NCI-H69 (cell line): ENCODE measurements at regions not wholly inside any gene's neighbourhood (a gene's known extent, or its start where the extent isn't known, plus 50 kb on each side); places are given as distances from the start of the nearest gene placed in this dataset.

Experiments
- DNase-seq: peaks from one replicate; lab custom pipeline; 2025; lab: John Stamatoyannopoulos, UW

DNA sequence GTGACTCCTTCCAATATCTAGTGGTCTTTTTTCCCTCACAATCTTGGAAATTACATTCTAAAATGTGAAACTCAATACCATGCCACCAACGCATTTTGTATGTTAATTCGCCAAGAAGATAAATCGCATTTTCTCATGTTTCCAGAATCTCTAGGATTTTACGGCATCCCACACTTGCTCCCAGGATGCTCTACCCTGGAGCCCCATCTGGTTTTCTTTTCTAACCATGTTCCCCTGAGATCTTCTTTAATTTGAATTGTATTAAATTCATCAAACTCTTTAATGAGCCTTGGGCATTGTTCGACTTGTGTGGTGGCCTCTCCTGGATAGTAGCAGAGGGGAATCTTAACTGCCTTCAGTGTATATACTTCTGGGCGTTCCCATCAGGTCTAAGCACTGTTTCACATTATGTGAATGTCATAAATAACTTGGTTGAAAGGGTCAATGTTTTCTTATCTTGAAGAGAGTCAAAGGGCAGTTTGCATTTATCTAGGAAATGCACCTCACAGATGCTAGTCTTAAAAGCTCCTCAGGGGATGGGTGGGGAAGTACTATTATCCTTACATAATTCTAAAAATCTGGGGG lies 169.1 kb upstream of the MEOX2 start:
- DNase-seq, result peak; percentile 35

GRCh38 chr7:15854841-15855524 lies 168.5 kb upstream of the MEOX2 start:
- DNase-seq, result no peak

DNA sequence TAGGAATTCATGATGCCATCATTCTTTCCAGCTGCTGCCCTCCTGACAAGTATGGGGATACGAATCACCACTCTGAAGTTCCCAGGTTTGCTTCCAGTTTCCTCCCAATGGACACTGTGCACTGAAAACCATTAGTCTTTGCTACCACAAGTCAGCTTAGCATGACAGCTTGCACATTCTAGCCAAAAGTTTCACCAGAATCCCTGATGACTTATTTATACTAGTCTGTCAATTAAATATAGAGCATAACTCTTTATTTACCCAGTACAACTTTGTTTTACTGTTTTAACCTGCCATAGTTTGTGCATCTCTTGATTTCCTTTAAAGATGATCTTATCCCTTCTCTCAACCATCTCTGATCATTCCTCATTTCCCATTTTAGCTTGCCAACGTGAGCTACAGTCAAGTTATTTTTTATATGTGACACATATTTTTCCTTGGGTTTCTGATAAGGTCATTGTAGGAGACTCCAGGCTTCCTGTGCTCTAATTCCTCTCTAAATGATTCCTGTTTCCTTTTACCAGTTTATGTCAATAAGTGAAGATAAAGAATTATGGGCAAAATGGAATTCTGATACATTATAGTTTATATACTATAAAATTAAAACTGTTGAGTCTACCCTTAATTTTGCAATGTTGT lies 167.5 kb upstream of the MEOX2 start:
- no peak for DNase-seq

DNA sequence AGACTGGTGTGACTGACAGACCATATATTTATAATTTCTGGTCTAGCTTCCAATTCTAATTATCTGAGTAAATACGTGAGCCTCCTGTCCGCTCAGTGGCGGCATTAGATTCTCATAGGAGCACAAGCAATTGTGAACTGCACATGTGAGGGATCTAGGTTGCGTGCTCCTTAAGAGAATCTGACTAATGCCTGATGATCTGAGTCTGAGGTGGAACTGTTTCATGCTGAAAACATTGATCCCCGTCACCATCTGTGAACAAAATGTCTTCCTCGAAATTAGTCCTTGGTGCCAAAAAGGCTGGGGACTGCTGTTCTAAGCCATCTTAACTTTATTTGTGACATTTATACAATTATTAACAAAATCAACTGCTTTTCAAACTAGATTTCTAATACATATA lies 164.7 kb upstream of the MEOX2 start:
- DNase-seq, result no peak

DNA sequence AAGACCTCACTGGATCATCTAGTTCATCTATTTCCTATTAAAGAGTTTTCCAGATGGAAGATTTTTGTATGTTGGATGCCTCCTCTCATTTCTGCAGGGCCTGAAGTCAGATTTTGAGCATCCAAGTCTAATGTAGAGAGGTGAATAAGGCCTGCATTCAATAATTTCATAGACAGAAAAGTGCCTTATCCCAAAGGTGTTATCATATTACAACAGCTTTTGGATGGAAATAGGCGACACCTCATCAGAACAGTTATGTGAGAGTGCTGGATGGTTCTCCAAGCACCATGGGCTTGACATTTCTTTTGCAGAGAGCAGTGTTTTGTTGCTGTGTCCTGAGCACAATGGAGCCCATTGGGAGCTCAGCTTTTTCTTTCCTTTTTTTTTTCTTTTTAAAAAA lies 162.4 kb upstream of the MEOX2 start:
- DNase-seq, result no peak

- no peak for DNase-seq
Observed at GRCh38 chr7:15848362-15848761, 161.9 kb upstream of the MEOX2 start.

- DNase-seq, result no peak
Observed at GRCh38 chr7:15845868-15846267, 159.4 kb upstream of the MEOX2 start.

DNA sequence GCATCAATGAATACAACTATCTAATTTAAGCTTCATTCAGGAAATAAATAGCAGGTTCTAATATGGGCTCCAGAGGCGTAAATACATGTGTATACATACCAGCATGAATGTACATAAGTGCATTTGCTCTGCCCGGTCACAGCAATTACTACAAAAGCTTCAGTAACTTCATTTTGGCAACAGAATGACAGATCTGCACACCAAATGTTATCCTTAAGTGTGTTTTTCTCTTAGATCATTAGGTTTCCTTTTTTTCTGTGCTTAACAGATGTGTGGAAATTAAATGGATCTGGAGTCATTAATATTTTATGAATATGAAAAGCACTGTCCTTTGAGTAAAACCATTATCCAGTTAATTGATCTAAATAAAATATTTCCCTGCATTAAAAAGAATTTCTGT lies 159.0 kb upstream of the MEOX2 start:
- peak; percentile 37 for DNase-seq

GRCh38 chr7:15839416-15840100 lies 153.1 kb upstream of the MEOX2 start:
- DNase-seq, result peak; percentile 26

- DNase-seq, result no peak
Observed at GRCh38 chr7:15838265-15838664, 151.8 kb upstream of the MEOX2 start.

- DNase-seq, result no peak
Observed at GRCh38 chr7:15837306-15837950, 150.9 kb upstream of the MEOX2 start.

DNA sequence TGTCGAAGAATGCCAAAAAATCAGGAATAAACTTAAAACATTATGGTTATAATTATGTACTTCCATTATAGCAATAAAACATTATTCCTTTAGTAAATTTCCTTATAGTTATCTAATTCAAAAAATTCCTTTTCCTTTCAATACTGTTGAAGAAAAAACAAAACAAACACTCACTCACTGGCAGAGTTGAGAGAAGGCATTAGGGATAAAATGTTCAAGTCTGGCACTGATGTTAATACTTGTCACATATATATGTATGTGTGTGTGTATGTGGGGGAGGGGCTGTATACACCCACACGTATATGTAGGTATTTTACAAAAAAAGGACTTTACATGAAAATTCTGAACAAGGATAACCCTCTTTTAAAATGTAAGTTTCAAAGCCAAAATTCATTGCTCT lies 150.2 kb upstream of the MEOX2 start:
- DNase-seq, result no peak

- no peak for DNase-seq
Observed at GRCh38 chr7:15836041-15836440, 149.6 kb upstream of the MEOX2 start.

- DNase-seq, result no peak
Observed at GRCh38 chr7:15834446-15834845, 148.0 kb upstream of the MEOX2 start.

DNA sequence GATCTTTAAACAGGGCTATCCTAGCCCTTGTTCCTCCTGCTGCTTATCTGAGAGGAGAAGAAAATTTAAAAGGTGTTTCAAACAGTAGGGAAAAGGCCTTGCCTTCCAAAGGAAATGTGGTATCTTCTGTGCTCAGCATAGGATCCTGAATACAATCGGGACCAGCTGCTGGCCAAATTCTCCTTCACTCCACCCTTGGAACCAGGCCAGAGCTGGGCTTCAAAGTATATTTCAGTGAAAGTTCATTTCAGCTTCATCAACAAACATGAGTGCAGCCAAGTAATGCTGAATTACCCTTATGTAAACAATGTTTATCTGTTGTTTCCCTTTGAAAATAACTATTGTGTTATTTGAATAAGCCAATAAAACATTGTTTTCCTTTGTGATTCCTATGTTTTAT lies 146.5 kb upstream of the MEOX2 start:
- DNase-seq, result peak; percentile 11

- DNase-seq, result no peak
Observed at GRCh38 chr7:15831606-15832005, 145.1 kb upstream of the MEOX2 start.

- no peak for DNase-seq
Observed at GRCh38 chr7:15829691-15830090, 143.2 kb upstream of the MEOX2 start.

DNA sequence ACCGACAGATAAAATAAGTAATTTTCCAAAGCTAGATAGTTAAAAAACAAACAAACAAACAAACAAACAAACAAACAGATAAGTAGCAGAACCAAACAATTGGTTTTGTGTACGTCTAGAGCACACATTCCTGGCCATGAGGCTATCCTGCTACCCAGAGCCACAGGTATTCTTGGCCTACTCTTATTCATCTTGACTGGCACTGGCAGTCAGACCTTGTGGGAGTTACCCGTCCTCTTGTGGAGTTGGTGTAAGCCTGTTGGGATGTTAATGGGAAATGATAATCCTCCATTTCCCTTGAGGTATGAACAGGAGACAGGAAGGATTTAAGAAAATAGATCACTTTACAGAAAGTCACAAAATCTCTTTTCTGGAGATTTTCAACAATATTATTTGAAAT lies 142.4 kb upstream of the MEOX2 start:
- no peak for DNase-seq

DNA sequence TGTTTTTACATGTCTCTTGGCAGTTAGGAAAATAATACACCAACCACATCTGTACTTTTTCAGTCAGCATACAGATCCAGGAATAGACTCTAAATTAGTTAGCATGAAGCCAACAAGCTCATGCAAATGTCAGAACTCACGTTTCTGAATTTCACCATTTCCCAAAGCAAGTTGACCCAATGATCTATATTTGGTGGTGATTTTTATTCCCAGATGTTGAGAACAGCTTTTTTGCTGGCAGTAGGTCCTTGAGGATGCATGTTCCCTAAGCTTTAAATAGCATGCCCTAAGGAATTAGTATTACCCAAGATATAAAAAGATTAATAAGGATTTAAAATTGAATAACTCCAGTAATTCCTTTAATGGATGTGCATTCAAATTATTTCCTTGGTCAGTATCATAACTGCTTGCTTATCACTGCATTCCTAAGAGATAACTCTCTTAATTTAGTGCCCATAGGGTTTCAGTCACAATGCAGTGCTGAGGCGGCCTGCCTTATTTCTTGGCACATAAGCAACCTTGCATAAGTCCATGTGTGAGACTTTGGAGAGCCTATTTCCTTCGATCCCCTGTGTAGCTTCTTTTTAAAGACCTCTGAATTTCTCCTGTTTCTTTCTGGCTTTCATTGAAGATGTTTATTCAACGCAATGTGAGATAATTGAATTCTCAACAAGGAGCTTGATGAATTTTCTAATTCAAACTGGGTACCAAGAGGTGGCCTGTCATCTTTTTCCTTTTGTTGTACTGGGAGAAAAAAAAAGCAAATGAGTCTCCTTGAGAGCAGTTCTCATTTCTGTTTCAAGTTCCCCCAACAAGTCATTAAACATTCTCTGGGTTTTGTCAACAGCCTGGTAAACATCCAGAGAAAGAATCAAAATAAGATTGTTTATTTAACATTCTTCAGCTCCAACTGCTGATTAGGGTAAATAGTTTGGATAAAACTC lies 135.3 kb upstream of the MEOX2 start:
- no peak for DNase-seq

DNA sequence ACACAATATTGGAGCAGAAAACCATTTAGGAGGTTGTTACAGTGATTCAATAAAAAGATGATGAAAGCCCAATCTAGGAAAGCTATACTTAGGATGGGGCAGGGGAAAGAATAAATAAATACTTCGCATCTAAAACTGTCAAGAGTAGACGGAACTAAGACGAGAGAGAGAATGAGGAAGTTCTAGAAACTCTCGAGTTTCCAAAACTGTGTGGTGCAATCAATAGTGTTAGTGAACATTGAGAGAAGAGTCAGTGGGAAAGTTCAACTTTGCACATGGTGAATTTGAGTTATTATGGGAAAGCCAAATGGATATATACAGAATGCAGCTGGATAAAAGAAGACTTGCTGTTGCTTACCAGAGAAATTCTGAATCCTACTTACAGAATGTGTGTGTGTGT lies 133.8 kb upstream of the MEOX2 start:
- DNase-seq, result no peak

DNA sequence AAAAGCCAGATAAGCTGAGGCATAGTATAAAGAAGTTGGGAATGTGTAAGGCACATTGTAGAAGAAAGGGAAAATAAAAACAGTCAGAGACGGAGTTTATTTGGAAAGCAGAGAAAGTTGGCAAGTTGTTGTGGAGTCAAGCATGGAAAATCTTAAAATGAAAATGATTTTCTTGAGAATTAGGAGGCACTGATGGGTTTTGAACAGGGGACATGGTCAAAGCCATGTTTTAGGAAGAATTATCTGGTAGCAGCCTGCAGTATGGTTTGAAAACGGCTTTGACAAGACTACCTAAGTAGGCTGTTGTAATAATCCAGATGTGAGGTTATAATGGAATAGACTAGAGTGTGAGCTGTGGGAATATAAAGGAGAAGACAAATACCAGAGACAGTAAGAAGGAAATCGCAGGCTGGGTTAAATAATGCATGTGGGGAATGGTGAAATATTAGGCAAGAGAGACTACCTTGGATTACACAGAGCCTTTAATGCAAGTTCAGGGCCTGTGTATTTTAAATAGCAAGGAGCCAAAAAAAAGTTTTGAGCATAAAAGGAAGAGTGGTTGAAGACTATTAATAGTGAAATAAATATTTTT lies 130.4 kb upstream of the MEOX2 start:
- DNase-seq, result no peak
